Common myeloid progenitor, CD34-positive (primary cell): ENCODE measurements at regions not wholly inside any gene's neighbourhood (a gene's known extent, or its start where the extent isn't known, plus 50 kb on each side); places are given as distances from the start of the nearest gene placed in this dataset.

Experiments
- CTCF ChIA-PET: fragments of 350-600 bp; sonication (Branson Sonifier 250); formaldehyde crosslinking; loops from one replicate; lab custom pipeline; 2021; ENCODE audit warnings: antibody characterized with exemption; lab: Charles Lee
- POLR2A ChIA-PET: fragments of 350-600 bp; sonication (Branson Sonifier 250); formaldehyde crosslinking; loops from one replicate; lab custom pipeline; 2021; ENCODE audit warnings: antibody characterized with exemption; lab: Charles Lee
- DNase-seq, 3 donors: peaks; one replicate each; pipeline versions ENCODE4 v3.0.0 to v3.0.0-alpha.2; 2013
- H3K27ac ChIP-seq, 2 experiments: 1 replicate in 1 of 2; 2 replicates in 1 of 2; pipeline ENCODE4 v1.7.0; 2013; ENCODE audit warnings: inconsistent platforms in 2 of 2, low read length in 2 of 2, mild to moderate bottlenecking in 2 of 2, low read depth in 1 of 2, moderate library complexity in 1 of 2; ENCODE audit not compliant: severe bottlenecking in 2 of 2, insufficient read depth in 1 of 2, poor library complexity in 1 of 2
- H3K27me3 ChIP-seq, 5 experiments: replicated peaks in 2 of 5; 1 replicate in 3 of 5; 2 replicates in 2 of 5; pipeline versions ENCODE4 v1.6.1 to v1.7.0; 2013; ENCODE audit warnings: low read length in 4 of 5, mild to moderate bottlenecking in 2 of 5, moderate library complexity in 2 of 5, inconsistent platforms in 1 of 5; ENCODE audit not compliant: insufficient read depth in 5 of 5, control insufficient read depth in 4 of 5
- H3K36me3 ChIP-seq, 4 experiments: 1 replicate in 2 of 4; 2 replicates in 2 of 4; pipeline versions ENCODE4 v1.6.1 to v1.7.0; 2013; ENCODE audit warnings: low read length in 3 of 4, control low read depth in 1 of 4, mild to moderate bottlenecking in 1 of 4; ENCODE audit not compliant: control insufficient read depth in 4 of 4, insufficient read depth in 4 of 4
- H3K4me1 ChIP-seq, 4 experiments: 1 replicate in 3 of 4; 2 replicates in 1 of 4; pipeline versions ENCODE4 v1.6.1 to v1.7.1; 2013; ENCODE audit warnings: low read length in 3 of 4, mild to moderate bottlenecking in 3 of 4, control low read depth in 1 of 4, inconsistent platforms in 1 of 4, moderate library complexity in 1 of 4; ENCODE audit not compliant: control insufficient read depth in 4 of 4, insufficient read depth in 4 of 4; ENCODE audit errors: control extremely low read depth in 1 of 4
- H3K4me3 ChIP-seq, 7 experiments: 1 replicate in 4 of 7; 2 replicates in 3 of 7; pipeline versions ENCODE4 v1.5.1 to v1.7.0; 2013; ENCODE audit warnings: mild to moderate bottlenecking in 7 of 7, low read length in 6 of 7, moderate library complexity in 6 of 7, inconsistent platforms in 2 of 7, low read depth in 2 of 7, control low read depth in 1 of 7; ENCODE audit not compliant: insufficient read depth in 4 of 7, control insufficient read depth in 1 of 7; ENCODE audit errors: extremely low read depth in 1 of 7
- H3K9me3 ChIP-seq, 5 experiments: 1 replicate in 4 of 5; 2 replicates in 1 of 5; pipeline versions ENCODE4 v1.6.1 to v1.7.1; 2013; ENCODE audit warnings: low read length in 4 of 5, mild to moderate bottlenecking in 2 of 5, inconsistent platforms in 1 of 5, low read depth in 1 of 5, moderate library complexity in 1 of 5; ENCODE audit not compliant: control insufficient read depth in 4 of 5, insufficient read depth in 2 of 5; ENCODE audit errors: control extremely low read depth in 1 of 5
- WGBS: methylation state at CpG from one replicate; pipeline ENCODE4 v1.1.5; 2013; ENCODE audit not compliant: insufficient coverage; 5-methylcytosine and 5-hydroxymethylcytosine counted together

GRCh38 chr12:91490667-91491311 lies 308.2 kb upstream of the DCN start:
- no peaks in the 10 kb centered on the region for H3K27me3 ChIP-seq
- H3K4me3 ChIP-seq: no peak overlapping the region
- H3K36me3 ChIP-seq: no peaks in the 10 kb centered on the region
- no peak overlapping the region for H3K27ac ChIP-seq
- ChIA-PET POLR2A (no interaction called here), CTCF (interaction anchor here (1.0 kb wide), 1 partner anchor 13 kb away, joined by 3 read pairs; no protein-coding TSS in a partner anchor)
- no peak for DNase-seq
- H3K9me3 ChIP-seq: no peaks in the 10 kb centered on the region
- WGBS: no CpG with 5 or more reads among the region's 4 CpGs
- no peaks in the 10 kb centered on the region for H3K4me1 ChIP-seq

DNA sequence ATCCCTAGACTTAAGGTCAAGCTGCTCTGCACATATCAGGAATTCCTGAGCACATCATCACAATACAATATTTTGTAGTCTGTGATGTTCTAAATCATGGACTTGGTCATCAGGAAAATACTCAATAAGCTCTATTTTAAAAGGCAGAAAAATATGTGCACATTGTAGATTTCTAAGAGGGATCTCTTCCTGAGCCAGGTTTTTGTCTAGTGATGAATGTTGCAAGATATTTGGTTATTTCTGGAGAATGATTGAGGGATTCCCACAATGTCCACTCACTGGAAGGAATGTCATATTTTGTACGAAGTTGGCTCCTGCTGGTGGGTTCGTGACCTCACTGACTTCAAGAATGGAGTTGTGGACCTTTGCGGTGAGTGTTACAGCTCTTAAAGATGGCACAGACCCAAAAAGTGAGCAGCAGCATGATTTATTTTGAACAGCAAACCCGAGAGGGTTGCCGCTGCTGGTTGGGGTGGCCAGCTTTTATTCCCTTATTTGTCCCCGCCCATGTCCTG lies 300.9 kb upstream of the DCN start:
- DNase-seq: no peak
- Histone ChIP-seq H3K4me1 (no peaks in the 10 kb centered on the region), H3K4me3 (no peak overlapping the region), H3K27me3 (peaks cover 0 to 2% (median 0%) of the 10 kb centered on the region in 5 experiments), H3K27ac (no peak overlapping the region), H3K9me3 (no peaks in the 10 kb centered on the region), H3K36me3 (no peaks in the 10 kb centered on the region)
- 100% methylated on average over 6 of the region's 6 CpGs for WGBS
- CTCF ChIA-PET: no interaction called here
- POLR2A ChIA-PET: no interaction called here

GRCh38 chr12:91482231-91482630 lies 299.6 kb upstream of the DCN start:
- H3K4me1 ChIP-seq: no peaks in the 10 kb centered on the region
- no peaks in the 10 kb centered on the region for H3K36me3 ChIP-seq
- no peaks in the 10 kb centered on the region for H3K9me3 ChIP-seq
- H3K27me3 ChIP-seq: peaks cover 0 to 2% (median 0%) of the 10 kb centered on the region in 5 experiments
- ChIA-PET POLR2A (no interaction called here), CTCF (no interaction called here)
- H3K27ac ChIP-seq: no peak overlapping the region
- no peak overlapping the region for H3K4me3 ChIP-seq
- WGBS: 75% methylated on average over 1 of the region's 1 CpG
- no peak for DNase-seq

- no peak overlapping the region for H3K4me3 ChIP-seq
- 100% methylated on average over 1 of the region's 1 CpG for WGBS
- H3K27ac ChIP-seq: no peak overlapping the region
- no peaks in the 10 kb centered on the region for H3K4me1 ChIP-seq
- POLR2A ChIA-PET: no interaction called here
- DNase-seq: no peak
- no peaks in the 10 kb centered on the region for H3K36me3 ChIP-seq
- CTCF ChIA-PET: no interaction called here
- H3K9me3 ChIP-seq: no peaks in the 10 kb centered on the region
- peaks cover 0 to 2% (median 0%) of the 10 kb centered on the region in 5 experiments for H3K27me3 ChIP-seq
Observed at GRCh38 chr12:91478500-91478899, 295.9 kb upstream of the DCN start.

DNA sequence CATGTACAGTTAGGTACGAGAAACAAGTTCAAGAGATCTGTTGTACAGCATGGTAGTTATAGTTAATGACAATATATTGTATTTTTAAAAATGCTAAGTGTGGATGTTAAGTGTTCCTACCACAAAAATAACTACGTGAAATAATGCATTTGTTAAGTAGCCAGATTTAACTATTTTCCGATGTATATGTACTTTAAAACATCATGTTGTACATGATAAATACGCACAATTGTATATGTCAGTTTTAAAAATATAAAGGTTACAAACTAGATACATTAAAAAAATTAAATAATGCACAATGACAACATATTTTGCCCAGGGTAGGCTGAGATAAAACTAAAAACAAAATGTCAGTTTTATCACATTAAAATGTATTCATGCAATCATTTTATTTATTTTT lies 285.1 kb upstream of the DCN start:
- H3K9me3 ChIP-seq: no peaks in the 10 kb centered on the region
- no peaks in the 10 kb centered on the region for H3K27me3 ChIP-seq
- POLR2A ChIA-PET: no interaction called here
- 100% methylated on average over 1 of the region's 4 CpGs for WGBS
- CTCF ChIA-PET: no interaction called here
- no peak for DNase-seq
- H3K4me1 ChIP-seq: no peaks in the 10 kb centered on the region
- H3K27ac ChIP-seq: no peak overlapping the region
- H3K36me3 ChIP-seq: no peaks in the 10 kb centered on the region
- H3K4me3 ChIP-seq: no peak overlapping the region

DNA sequence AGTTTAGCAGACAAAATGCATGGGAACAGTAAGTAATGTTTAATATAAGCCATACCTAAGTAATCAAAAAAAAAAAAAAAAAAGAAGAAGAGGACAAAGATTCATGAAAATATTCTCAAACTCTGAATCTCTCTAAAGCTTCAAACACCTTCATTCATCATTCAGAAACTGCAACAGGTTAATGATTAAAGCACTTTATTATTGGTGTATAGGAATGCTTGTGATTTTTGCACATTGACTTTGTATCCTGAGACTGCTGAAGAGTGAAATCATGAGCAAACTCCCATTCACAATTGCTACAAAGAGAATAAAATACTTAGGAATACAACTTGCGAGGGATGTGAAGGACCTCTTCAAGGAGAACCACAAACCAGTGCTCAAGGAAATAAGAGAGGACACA lies 278.4 kb upstream of the DCN start:
- Histone ChIP-seq H3K27me3 (no peaks in the 10 kb centered on the region), H3K4me3 (no peak overlapping the region), H3K27ac (no peak overlapping the region), H3K9me3 (no peaks in the 10 kb centered on the region), H3K4me1 (no peaks in the 10 kb centered on the region), H3K36me3 (no peaks in the 10 kb centered on the region)
- no peak for DNase-seq
- WGBS: no CpG with 5 or more reads among the region's 1 CpG
- CTCF ChIA-PET: no interaction called here
- POLR2A ChIA-PET: no interaction called here

- Histone ChIP-seq H3K4me3 (no peak overlapping the region), H3K9me3 (no peaks in the 10 kb centered on the region), H3K4me1 (no peaks in the 10 kb centered on the region), H3K27me3 (no peaks in the 10 kb centered on the region), H3K36me3 (no peaks in the 10 kb centered on the region), H3K27ac (no peak overlapping the region)
- DNase-seq: no peak
- CTCF ChIA-PET: no interaction called here
- POLR2A ChIA-PET: no interaction called here
- WGBS: no CpG with 5 or more reads among the region's 1 CpG
Observed at GRCh38 chr12:91460469-91460868, 277.9 kb upstream of the DCN start.
